IPS DF 6.9 (cell line): ENCODE measurements at regions not wholly inside any gene's neighbourhood (a gene's known extent, or its start where the extent isn't known, plus 50 kb on each side); places are given as distances from the start of the nearest gene placed in this dataset.
"Not testable (repeated sequence)": the region's sequence is repeated elsewhere in the genome, so short reads cannot be mapped to it uniquely, and the experiment has no call there.

Experiments
- DNase-seq: peaks from one replicate; pipeline ENCODE4 v3.0.0-alpha.2; 2013; ENCODE audit warnings: low read depth, low spot score
- H3K27ac ChIP-seq: one replicate; pipeline ENCODE4 v1.5.1; 2013; ENCODE audit warnings: low read length, control low read depth
- H3K27me3 ChIP-seq: 2 replicates; pipeline ENCODE4 v1.6.1; 2013; ENCODE audit warnings: mild to moderate bottlenecking, low read length; ENCODE audit not compliant: control insufficient read depth, insufficient read depth
- H3K36me3 ChIP-seq: 2 replicates; pipeline ENCODE4 v1.6.1; 2013; ENCODE audit warnings: low read length; ENCODE audit not compliant: control insufficient read depth, insufficient read depth
- H3K4me1 ChIP-seq: 2 replicates; pipeline ENCODE4 v1.6.1; 2013; ENCODE audit warnings: low read length; ENCODE audit not compliant: control insufficient read depth, insufficient read depth
- H3K4me3 ChIP-seq: 2 replicates; pipeline ENCODE4 v1.5.1; 2013; ENCODE audit warnings: mild to moderate bottlenecking, low read length
- H3K9me3 ChIP-seq: 2 replicates; pipeline ENCODE4 v1.6.1; 2013; ENCODE audit warnings: low read length, inconsistent platforms; ENCODE audit not compliant: control insufficient read depth, insufficient read depth
- WGBS: extraction: QIAGEN DNeasy Blood & Tissue Kit; methylation state at CpG from one replicate; pipeline ENCODE4 v1.1.7; 2013; ENCODE audit warnings: mixed read lengths, missing lambda C conversion rate; ENCODE audit not compliant: insufficient read length, insufficient coverage; 5-methylcytosine and 5-hydroxymethylcytosine counted together

- H3K4me3 ChIP-seq = no peak overlapping the region
- H3K27ac ChIP-seq = no peak overlapping the region
- no peaks in the 10 kb centered on the region for H3K4me1 ChIP-seq
- H3K36me3 ChIP-seq = no peaks in the 10 kb centered on the region
- H3K27me3 ChIP-seq = no peaks in the 10 kb centered on the region
- no peaks in the 10 kb centered on the region for H3K9me3 ChIP-seq
- DNase-seq = no peak
Measured at GRCh38 chr7:19928247-19928646, 154.8 kb upstream of the TMEM196 start.

DNA sequence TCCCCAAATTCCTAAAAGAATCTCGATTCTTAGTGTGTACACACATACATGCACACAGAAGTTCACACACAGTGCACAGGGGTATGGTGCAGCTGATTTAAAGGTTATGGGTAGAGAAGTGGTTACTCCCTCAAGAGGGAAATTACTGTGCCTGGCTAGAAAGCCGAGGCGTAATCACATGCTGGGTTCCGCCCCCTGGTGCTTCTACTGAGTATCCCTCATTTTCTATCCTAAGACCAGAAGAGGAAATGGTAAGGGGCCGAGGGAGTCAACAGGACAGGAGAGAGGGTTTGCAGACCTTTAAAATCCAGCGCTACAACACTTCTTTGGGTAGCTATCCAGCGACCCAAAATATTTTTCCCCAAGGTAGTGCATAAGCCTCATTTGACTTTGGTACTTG lies 147.3 kb upstream of the TMEM196 start:
- Histone ChIP-seq H3K36me3 (no peaks in the 10 kb centered on the region), H3K27me3 (no peaks in the 10 kb centered on the region), H3K4me3 (no peak overlapping the region), H3K4me1 (no peaks in the 10 kb centered on the region; the same call in 1 of the 2 replicates), H3K9me3 (no peaks in the 10 kb centered on the region), H3K27ac (no peak overlapping the region)
- WGBS = no CpG with 5 or more reads among the region's 7 CpGs
- DNase-seq = peak; percentile 31

- Histone ChIP-seq H3K27me3 (no peaks in the 10 kb centered on the region), H3K36me3 (no peaks in the 10 kb centered on the region), H3K9me3 (no peaks in the 10 kb centered on the region), H3K27ac (no peak overlapping the region), H3K4me3 (no peak overlapping the region), H3K4me1 (no peaks in the 10 kb centered on the region; the same call in 1 of the 2 replicates)
- DNase-seq = no peak
- WGBS = no CpG with 5 or more reads among the region's 6 CpGs
Measured at GRCh38 chr7:19920166-19920565, 146.7 kb upstream of the TMEM196 start.

- Histone ChIP-seq H3K4me1 (no peaks in the 10 kb centered on the region; the same call in 1 of the 2 replicates), H3K4me3 (no peak overlapping the region), H3K36me3 (no peaks in the 10 kb centered on the region), H3K9me3 (no peaks in the 10 kb centered on the region), H3K27ac (no peak overlapping the region), H3K27me3 (no peaks in the 10 kb centered on the region)
- DNase-seq = no peak
- WGBS = no CpG with 5 or more reads among the region's 6 CpGs
Measured at GRCh38 chr7:19919261-19920095, 146.1 kb upstream of the TMEM196 start.

DNA sequence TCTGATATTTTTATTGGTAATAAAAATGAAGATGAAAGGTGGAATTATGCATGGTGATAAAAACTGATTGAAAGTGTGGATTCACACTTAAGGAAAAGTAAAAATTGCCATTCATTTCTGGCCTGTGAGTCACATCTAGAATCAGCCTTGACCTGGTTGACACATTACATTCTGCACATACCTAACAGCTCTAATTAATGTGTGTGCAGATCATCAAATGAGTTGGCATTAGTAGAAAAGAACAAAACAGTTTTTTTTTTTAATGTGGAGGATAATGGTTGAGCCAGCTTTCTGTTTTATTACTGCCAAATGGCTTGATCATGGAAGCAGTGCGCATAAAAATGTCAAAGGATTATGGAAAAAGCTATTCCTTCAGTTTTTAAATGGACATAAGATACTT lies 142.6 kb upstream of the TMEM196 start:
- no peaks in the 10 kb centered on the region for H3K27me3 ChIP-seq
- no peaks in the 10 kb centered on the region for H3K36me3 ChIP-seq
- no peak for DNase-seq
- H3K4me3 ChIP-seq = no peak overlapping the region
- WGBS = no CpG with 5 or more reads among the region's 1 CpG
- H3K27ac ChIP-seq = no peak overlapping the region
- H3K9me3 ChIP-seq = no peaks in the 10 kb centered on the region
- no peaks in the 10 kb centered on the region; the same call in 1 of the 2 replicates for H3K4me1 ChIP-seq

DNA sequence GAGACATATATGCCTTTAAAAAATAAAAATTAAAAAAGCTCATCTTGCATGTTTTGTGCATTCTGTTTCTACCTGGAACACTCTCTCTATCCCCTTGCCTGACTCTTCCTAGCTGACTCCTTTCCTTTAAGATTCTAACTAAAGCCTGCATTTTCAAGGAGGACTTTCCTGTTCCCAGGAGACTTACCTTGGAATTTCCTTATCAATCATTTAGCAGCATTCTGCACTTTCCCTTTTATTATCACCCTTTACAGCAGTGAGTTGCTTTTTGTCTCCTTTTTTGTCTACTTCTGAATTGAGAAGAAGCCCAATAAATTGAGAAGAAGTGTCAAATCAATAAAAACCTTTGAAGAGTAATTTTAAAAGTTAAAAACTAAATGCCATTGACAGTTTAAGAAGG lies 142.2 kb upstream of the TMEM196 start:
- DNase-seq = no peak
- Histone ChIP-seq H3K9me3 (no peaks in the 10 kb centered on the region), H3K4me3 (no peak overlapping the region), H3K4me1 (no peaks in the 10 kb centered on the region; the same call in 1 of the 2 replicates), H3K27me3 (no peaks in the 10 kb centered on the region), H3K27ac (no peak overlapping the region), H3K36me3 (no peaks in the 10 kb centered on the region)

GRCh38 chr7:19914866-19915265 lies 141.4 kb upstream of the TMEM196 start:
- no peaks in the 10 kb centered on the region for H3K36me3 ChIP-seq
- H3K4me3 ChIP-seq = no peak overlapping the region
- WGBS = no CpG with 5 or more reads among the region's 1 CpG
- no peak for DNase-seq
- H3K27me3 ChIP-seq = no peaks in the 10 kb centered on the region
- no peaks in the 10 kb centered on the region for H3K4me1 ChIP-seq
- H3K27ac ChIP-seq = no peak overlapping the region
- no peaks in the 10 kb centered on the region for H3K9me3 ChIP-seq

GRCh38 chr7:19900118-19900517 lies 126.7 kb upstream of the TMEM196 start:
- no peak for DNase-seq
- H3K36me3 ChIP-seq = no peaks in the 10 kb centered on the region
- no peaks in the 10 kb centered on the region for H3K27me3 ChIP-seq
- H3K9me3 ChIP-seq = no peaks in the 10 kb centered on the region; the same call in 1 of the 2 replicates
- no peak overlapping the region for H3K4me3 ChIP-seq
- H3K27ac ChIP-seq = no peak overlapping the region
- H3K4me1 ChIP-seq = no peaks in the 10 kb centered on the region

DNA sequence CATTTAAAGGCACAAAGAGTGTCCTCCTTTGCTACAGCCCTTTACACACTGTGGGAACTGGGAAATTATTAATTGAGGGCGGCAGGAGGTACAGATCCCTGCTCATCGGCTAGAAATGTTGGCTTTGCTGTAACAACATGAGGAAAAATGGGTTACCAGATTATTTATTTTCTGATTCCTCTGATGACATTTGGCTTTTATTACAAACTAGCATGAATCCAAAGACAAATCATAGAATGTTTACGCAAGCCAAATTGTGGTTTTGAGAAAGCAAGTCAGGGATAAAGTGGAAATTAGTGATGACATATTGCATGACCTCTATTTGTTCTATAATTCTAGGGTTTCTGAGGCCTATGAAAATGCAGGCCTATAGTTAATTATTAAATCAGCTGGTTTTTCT lies 126.1 kb upstream of the TMEM196 start:
- Histone ChIP-seq H3K36me3 (no peaks in the 10 kb centered on the region), H3K27me3 (no peaks in the 10 kb centered on the region), H3K4me1 (no peaks in the 10 kb centered on the region), H3K4me3 (no peak overlapping the region), H3K27ac (no peak overlapping the region), H3K9me3 (no peaks in the 10 kb centered on the region; the same call in 1 of the 2 replicates)
- no CpG with 5 or more reads among the region's 3 CpGs for WGBS
- no peak for DNase-seq

- not testable (repeated sequence) for H3K36me3 ChIP-seq
Measured at GRCh38 chr7:19882893-19883292, 109.5 kb upstream of the TMEM196 start.

GRCh38 chr7:19872094-19872493 lies 98.7 kb upstream of the TMEM196 start:
- Histone ChIP-seq H3K27me3 (no peaks in the 10 kb centered on the region), H3K4me3 (no peak overlapping the region), H3K4me1 (no peaks in the 10 kb centered on the region), H3K36me3 (no peaks in the 10 kb centered on the region), H3K27ac (no peak overlapping the region), H3K9me3 (no peaks in the 10 kb centered on the region)
- no peak for DNase-seq
- no CpG with 5 or more reads among the region's 1 CpG for WGBS

More at GRCh38 chr7:19882893-19883292, 109.5 kb upstream of the TMEM196 start:
- H3K4me3 ChIP-seq, H3K9me3 ChIP-seq, H3K4me1 ChIP-seq, DNase-seq, H3K27me3 ChIP-seq, H3K27ac ChIP-seq: not testable (repeated sequence)
- no CpG with 5 or more reads among the region's 11 CpGs for WGBS
